ENCODE measurements at regions not wholly inside any gene's neighbourhood (a gene's known extent, or its start where the extent isn't known, plus 50 kb on each side); places are given as distances from the start of the nearest gene placed in this dataset.

- no peaks in the 10 kb centered on the region for H4K20me1 ChIP-seq (ENCODE audit: insufficient read depth, low read length)
- in situ Hi-C loops (cut with MboI; ENCODE audit: low sequenced_read_pairs) = no loop called here
- POLR2A ChIA-PET (ENCODE audit: unreplicated experiment) = no interaction called here
- H4K91ac ChIP-seq (ENCODE audit: insufficient read depth, low read depth, low read length) = no peak overlapping the region
- H3K56ac ChIP-seq (ENCODE audit: extremely low read depth, insufficient read depth, low read length) = no peak overlapping the region
- no peak overlapping the region for H4K5ac ChIP-seq (ENCODE audit: low read depth, low read length)
- H4K8ac ChIP-seq (ENCODE audit: low read depth in 2 of 2, low read length in 2 of 2) = no peak overlapping the region
- no peaks in the 10 kb centered on the region for H3K27me3 ChIP-seq (ENCODE audit: control insufficient read depth, insufficient read depth, low read length)
- no peak for TF ChIP-seq USF2 (IDR thresholded peaks at IDR 0.05; ENCODE audit: low read depth, low read length)
- TF ChIP-seq MAZ (IDR thresholded peaks at IDR 0.05; ENCODE audit: borderline replicate concordance, low read depth, low read length) = no peak
- TF ChIP-seq RAD21 (IDR thresholded peaks at IDR 0.05; ENCODE audit: low read length) = no peak
- TF ChIP-seq SMC3 (IDR thresholded peaks at IDR 0.05; ENCODE audit: low read depth, low read length) = no peak
- no peak for TF ChIP-seq CTCF (conservative IDR thresholded peaks at IDR 0.05; ENCODE audit: low read depth, low read length)
- TF ChIP-seq POLR2A (IDR thresholded peaks at IDR 0.05; ENCODE audit: low read depth, low read length) = no peak
- H3K4me1 ChIP-seq (ENCODE audit: control insufficient read depth, insufficient read depth, low read length) = no peaks in the 10 kb centered on the region
- no peak overlapping the region for H3K23ac ChIP-seq (ENCODE audit: low read depth, low read length)
- H3K27ac ChIP-seq (ENCODE audit: insufficient read depth, low read length) = no peak overlapping the region
- H2BK120ac ChIP-seq (ENCODE audit: low read depth, low read length) = no peak overlapping the region
- dilution Hi-C loops (cut with HindIII; ENCODE audit: low sequenced_read_pairs, unreplicated experiment) = no loop called here
- no TSS peak for BruUV-seq (replicated peaks)
- no peak overlapping the region for H2BK15ac ChIP-seq (ENCODE audit: low read depth, low read length)
- H3K9me3 ChIP-seq (ENCODE audit: control insufficient read depth, insufficient read depth, low read length) = no peaks in the 10 kb centered on the region
- H2AK5ac ChIP-seq (ENCODE audit: low read depth, low read length) = no peak overlapping the region
- H2AK9ac ChIP-seq (replicated peaks; ENCODE audit: low read depth, low read length, poor library complexity) = no peak overlapping the region
- H3K14ac ChIP-seq (replicated peaks; ENCODE audit: low read depth, low read length) = no peak overlapping the region
- H2AFZ ChIP-seq (replicated peaks; ENCODE audit: low read length, poor library complexity) = no peak overlapping the region
- H3K18ac ChIP-seq (ENCODE audit: low read depth, low read length) = no peak overlapping the region
- no peak for DNase-seq
- H3K4ac ChIP-seq (ENCODE audit: low read depth, low read length) = no peak overlapping the region
- no peaks in the 10 kb centered on the region for H3K79me1 ChIP-seq (ENCODE audit: low read depth in 1 of 2, low read length in 2 of 2)
- H2BK20ac ChIP-seq (ENCODE audit: low read depth, low read length) = no peak overlapping the region
- CTCF ChIA-PET = no interaction called here
- no peak overlapping the region for H3K9ac ChIP-seq (ENCODE audit: low read depth, low read length)
- H3K36me3 ChIP-seq (ENCODE audit: control insufficient read depth, insufficient read depth, low read length) = no peaks in the 10 kb centered on the region
- H3K9me1 ChIP-seq (ENCODE audit: insufficient read depth, low read length) = no peaks in the 10 kb centered on the region
- ATAC-seq (ENCODE audit: low read depth) = no peak
- intact Hi-C loops (cut with micrococcal nuclease) = no loop called here
- no peak overlapping the region for H2BK5ac ChIP-seq (ENCODE audit: low read depth, low read length, poor library complexity, severe bottlenecking)
- no peak overlapping the region for H3K4me3 ChIP-seq (ENCODE audit: insufficient read depth, low read depth, low read length)
- WGBS, 2 experiments (ENCODE audit: extremely low coverage in 2 of 2, insufficient read length in 1 of 2) = no CpG with 5 or more reads among the region's 2 CpGs
- H3K4me2 ChIP-seq (ENCODE audit: low read depth, low read length) = no peak overlapping the region
Measured at GRCh38 chr14:27199272-27199671, 601.4 kb upstream of the NOVA1 start.

Measured in IMR-90 (cell line).